Stimulated activated naive CD4-positive, alpha-beta T cell (primary cell): ENCODE measurements at regions not wholly inside any gene's neighbourhood (a gene's known extent, or its start where the extent isn't known, plus 50 kb on each side); places are given as distances from the start of the nearest gene placed in this dataset.

Source experiments
- DNase-seq, 6 experiments: peaks; one replicate each; lab custom pipeline; 2025; lab: John Stamatoyannopoulos, UW

GRCh38 chr5:110112348-110112747, 422.6 kb downstream of the MAN2A1 start:
- DNase-seq = no peak

- DNase-seq = no peak
Observed at GRCh38 chr5:110115503-110115902, 425.8 kb downstream of the MAN2A1 start.

- DNase-seq = no peak
Observed at GRCh38 chr5:110116539-110116938, 426.8 kb downstream of the MAN2A1 start.

- no peak for DNase-seq
Observed at GRCh38 chr5:110134963-110135935, 445.5 kb downstream of the MAN2A1 start.

DNA sequence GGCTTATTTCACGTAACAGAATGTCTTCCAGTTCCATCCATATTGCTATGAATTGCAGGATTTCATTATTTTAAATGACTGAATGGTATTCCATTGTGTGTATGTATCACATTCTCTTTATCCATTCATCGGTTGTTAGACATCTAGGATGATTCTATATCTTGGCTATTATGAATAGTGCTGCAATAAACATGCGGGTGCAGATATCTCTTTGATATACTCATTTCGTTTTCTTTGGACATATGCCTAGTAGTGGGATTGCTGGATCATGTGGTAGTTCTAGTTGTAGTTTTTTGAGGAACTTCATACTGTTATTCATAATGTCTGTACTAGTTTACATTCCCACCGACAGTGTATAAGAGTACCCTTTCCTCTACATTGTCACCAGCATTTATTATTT, 460.5 kb downstream of the MAN2A1 start:
- DNase-seq = no peak

GRCh38 chr5:110159202-110159601, 469.5 kb downstream of the MAN2A1 start:
- no peak for DNase-seq

GRCh38 chr5:110161162-110161561, 471.4 kb downstream of the MAN2A1 start:
- no peak for DNase-seq

DNA sequence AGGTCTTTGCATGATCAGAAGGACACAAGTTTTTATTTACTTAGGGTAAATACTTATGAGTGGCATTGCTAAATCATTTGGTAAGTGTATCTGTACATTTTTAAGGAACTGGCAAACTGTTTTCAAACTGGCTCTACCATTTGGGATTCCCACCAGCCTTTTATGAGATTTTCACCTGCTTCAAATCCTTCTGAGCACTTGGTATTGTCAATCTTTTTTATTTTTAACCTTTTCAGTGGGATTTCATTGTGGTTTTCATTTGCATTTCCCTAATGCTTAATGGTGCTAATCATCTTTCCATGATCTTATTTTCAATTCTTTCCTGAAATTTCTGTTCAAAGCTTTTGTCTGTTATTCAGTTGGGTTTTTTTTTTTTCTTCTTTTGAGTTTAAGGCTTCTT, 475.6 kb downstream of the MAN2A1 start:
- no peak for DNase-seq

- no peak for DNase-seq
Observed at GRCh38 chr5:110167384-110167783, 477.7 kb downstream of the MAN2A1 start.

DNA sequence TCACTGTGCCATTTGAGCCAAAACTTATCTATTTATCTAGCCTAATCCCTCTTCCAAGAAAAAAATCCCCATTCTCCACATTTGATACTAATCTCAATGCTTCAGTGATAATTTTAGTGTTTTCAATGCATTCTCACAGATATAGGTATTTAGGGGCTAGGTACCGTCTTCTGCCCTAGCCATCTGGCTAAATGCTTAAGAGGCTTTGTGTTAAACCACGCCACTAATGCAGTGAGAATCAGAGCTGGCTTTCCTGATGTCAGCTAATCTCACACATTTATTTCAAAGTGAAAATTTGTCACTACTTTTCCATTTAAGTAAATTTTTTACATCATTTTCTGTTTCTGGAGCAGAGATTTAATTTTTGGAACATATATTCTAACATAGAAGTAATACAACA, 479.7 kb downstream of the MAN2A1 start:
- no peak for DNase-seq

DNA sequence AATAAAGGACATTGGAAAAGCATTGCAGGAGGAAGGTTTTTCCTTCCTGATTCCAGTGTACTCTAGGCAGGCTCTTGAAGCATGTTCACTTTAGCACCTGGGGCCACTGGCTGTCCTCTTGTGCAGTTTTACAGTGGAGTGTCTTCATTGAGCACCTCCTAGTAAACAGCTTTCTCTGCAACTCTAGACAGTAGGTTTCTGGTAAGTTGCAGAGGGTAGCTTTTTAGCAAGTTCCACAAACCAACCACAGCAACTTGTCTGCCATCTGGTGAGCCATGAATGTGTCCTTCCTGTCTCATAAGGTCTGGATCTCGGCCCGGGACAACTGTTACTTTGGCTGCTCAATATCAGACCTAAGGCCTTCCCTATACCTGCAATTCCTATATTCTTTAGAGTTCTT, 488.0 kb downstream of the MAN2A1 start:
- DNase-seq = no peak

GRCh38 chr5:110179321-110179720, 489.6 kb downstream of the MAN2A1 start:
- DNase-seq = no peak

- no peak for DNase-seq
Observed at GRCh38 chr5:110194191-110194590, 504.5 kb downstream of the MAN2A1 start.

DNA sequence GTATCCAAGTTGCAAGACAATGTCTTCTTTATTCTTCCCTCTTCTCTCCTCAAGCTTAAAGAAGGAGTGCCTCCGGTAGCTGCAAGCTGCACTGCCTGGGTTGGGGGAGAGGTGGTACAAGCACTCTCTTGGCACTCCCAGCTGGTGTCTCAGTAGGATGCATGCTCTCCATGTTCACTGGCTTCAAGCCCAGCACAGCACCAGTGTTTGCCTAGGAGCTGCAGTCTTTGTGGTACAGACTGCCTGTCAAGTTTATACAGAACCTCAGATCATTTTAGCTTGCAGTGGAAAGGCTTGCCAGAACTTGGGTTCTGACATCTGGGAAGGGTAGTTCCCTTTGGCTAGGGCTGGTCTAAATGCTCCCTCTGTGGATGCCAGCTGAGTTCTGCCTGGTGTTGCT, 505.6 kb downstream of the MAN2A1 start:
- DNase-seq = no peak

- DNase-seq = no peak
Observed at GRCh38 chr5:110201791-110202190, 512.1 kb downstream of the MAN2A1 start.

DNA sequence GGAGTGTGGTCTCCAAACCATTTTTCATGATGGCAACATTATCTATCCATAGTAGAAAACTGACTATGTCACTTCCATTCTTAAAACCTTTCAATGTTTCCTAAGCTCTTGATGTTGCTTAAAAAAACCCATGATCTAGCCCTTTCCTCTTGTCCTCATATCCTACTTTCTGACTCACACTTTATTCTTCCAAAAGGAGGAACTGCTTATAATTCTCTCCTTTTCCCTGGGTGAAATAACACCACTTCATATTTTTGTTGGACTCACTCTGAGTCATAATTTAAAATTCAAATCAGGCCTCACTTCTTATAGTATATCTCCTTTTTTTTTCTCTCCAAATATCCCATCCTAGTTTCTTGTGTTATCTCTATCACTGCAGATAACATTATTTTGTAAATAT, 513.9 kb downstream of the MAN2A1 start:
- no peak for DNase-seq

- no peak for DNase-seq
Observed at GRCh38 chr5:110209401-110209800, 517.1 kb downstream of the TMEM232 start.

DNA sequence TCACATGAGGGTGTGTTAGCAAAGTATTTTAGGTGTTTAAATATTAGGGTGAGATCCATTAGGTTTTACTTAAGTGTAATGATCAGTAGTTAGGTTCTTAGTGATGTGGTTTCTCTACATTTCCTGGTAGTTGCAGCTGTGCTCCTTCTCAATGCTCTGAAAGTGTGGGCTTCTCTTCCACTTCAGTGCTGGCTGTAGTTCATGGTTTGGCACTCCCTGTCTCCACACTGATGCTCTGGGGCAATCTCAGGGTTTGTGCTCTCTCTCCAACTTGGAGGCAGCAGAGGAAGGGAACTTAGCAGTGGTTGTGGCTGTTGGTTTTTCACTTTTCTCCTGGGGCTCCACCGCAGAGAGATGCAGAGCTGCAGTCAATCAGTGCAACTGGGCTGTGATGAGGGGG, 507.5 kb downstream of the TMEM232 start:
- no peak for DNase-seq

- no peak for DNase-seq
Observed at GRCh38 chr5:110219769-110220168, 506.7 kb downstream of the TMEM232 start.

DNA sequence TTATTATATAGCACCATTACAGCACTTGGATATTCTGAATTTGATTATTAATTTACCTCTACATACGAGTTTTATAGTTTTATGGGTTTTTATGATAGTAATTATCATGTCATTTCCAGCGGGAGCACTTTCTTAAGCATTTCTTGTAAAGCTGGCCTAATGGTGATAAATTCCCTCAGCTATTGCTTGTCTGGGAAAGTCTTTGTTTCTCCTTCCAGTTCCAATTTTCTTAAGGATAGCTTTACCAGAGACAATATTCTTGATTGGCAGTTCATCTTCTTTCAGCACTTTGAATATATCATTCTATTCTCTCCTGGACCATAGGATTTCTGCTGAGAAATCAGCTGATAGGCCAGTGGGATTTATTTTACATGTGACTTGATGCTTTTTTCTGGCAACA, 505.4 kb downstream of the TMEM232 start:
- DNase-seq = no peak

DNA sequence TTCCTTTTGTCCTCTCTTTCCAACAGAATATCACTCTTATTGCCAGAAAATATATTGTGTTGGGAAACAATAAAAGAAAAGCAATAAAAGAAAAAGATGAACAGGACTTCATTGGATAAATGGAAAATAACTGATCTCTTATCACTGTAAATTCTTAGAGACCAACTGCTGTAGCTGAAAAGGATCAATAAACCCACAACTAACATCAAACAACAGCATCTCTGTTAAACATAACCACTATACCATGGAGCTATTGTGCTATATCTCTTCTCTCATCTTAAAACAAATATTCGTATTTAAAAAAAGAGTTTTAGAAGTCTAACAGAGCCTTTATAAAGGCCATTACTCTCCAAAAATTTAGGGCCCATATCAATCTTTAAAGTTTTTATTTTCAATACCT, 502.4 kb downstream of the TMEM232 start:
- no peak for DNase-seq

DNA sequence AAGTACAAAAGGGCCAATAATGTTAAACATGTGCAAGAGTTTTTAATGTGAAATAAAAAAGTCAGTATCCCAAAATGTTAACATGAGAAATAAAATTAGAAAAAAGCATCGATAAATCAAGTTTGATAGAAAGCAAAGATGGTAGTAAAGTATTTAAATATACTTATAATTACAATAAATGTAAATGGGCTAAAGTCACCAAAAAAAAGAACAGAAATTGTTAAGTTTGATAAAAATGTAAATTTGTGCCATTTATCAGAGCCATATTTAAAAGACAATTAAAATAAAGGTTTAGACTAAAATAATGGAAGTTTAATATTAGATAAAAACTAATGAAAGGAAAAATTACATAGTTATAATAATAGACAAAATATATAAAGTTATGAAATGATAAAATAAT, 500.5 kb downstream of the TMEM232 start:
- no peak for DNase-seq

DNA sequence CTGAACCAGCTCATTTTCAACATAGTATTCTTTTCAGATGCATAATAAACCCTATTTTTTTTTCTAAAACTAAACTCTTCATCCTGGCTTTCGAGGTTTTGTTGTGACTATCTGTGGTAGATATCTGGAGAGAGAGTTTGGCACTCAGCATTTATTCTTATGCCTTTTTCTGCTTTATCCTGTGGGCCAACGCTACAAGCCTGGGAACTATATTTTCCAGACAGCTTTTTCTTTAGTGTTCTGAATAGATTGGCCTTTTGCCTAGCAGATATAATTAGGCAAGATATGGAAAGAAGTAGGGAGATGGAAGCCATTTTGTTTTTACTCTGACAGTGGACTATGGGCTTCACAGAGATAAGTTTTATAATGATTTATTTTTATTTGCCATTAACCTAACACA, 486.7 kb downstream of the TMEM232 start:
- DNase-seq = no peak

DNA sequence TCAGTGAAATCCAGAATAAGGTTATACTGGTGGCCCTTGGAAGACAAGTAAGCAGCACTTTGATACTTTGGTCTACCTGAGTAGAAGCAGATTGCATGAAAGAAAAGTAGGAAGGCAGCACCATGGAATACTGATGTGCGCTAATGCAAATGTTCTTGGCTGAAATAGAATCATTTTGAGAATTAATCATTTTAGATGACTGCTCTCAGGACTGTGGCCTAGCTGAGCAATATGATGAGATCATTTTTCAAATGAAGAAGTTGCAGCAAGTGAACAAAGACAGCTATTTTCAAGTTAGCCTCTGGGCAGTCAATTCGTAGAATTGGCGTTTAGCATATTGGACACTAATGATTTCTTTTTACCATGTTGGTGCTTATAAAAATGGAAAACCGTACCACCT, 483.5 kb downstream of the TMEM232 start:
- no peak for DNase-seq
